Neuronal stem cell (in vitro differentiated cells): ENCODE measurements at regions not wholly inside any gene's neighbourhood (a gene's known extent, or its start where the extent isn't known, plus 50 kb on each side); places are given as distances from the start of the nearest gene placed in this dataset.

Source experiments
- DNase-seq: peaks from one replicate; pipeline ENCODE4 v3.0.0-alpha.2; 2013; ENCODE audit warnings: low spot score
- H2AFZ ChIP-seq: one replicate; pipeline ENCODE4 v1.6.1; 2013; ENCODE audit warnings: mild to moderate bottlenecking, low read length, inconsistent platforms
- H2AK5ac ChIP-seq: 2 replicates; pipeline ENCODE4 v1.6.1; 2013; ENCODE audit warnings: low read depth, mild to moderate bottlenecking, inconsistent platforms, low read length, moderate library complexity, mixed read lengths
- H2BK120ac ChIP-seq: 2 replicates; pipeline ENCODE4 v1.6.1; 2013; ENCODE audit warnings: low read depth, mild to moderate bottlenecking, inconsistent platforms, low read length, moderate library complexity, mixed read lengths
- H2BK12ac ChIP-seq: one replicate; pipeline ENCODE4 v1.6.1; 2013; ENCODE audit warnings: low read length, inconsistent platforms
- H2BK15ac ChIP-seq: 2 replicates; pipeline ENCODE4 v1.6.1; 2013; ENCODE audit warnings: mild to moderate bottlenecking, low read length, inconsistent platforms, mixed read lengths
- H2BK5ac ChIP-seq: one replicate; pipeline ENCODE4 v1.6.1; 2013; ENCODE audit warnings: inconsistent platforms, mild to moderate bottlenecking, low read length, moderate library complexity
- H3K14ac ChIP-seq: one replicate; pipeline ENCODE4 v1.6.1; 2013; ENCODE audit warnings: low read length, inconsistent platforms
- H3K18ac ChIP-seq: 2 replicates; pipeline ENCODE4 v1.6.1; 2013; ENCODE audit warnings: low read length, inconsistent platforms
- H3K23ac ChIP-seq: 2 replicates; pipeline ENCODE4 v1.6.1; 2013; ENCODE audit warnings: low read depth, mild to moderate bottlenecking, mixed read lengths, low read length, inconsistent platforms; ENCODE audit not compliant: poor library complexity
- H3K27ac ChIP-seq: replicated peaks from 3 replicates; pipeline ENCODE4 v1.5.1; 2013; ENCODE audit warnings: low read length, inconsistent platforms
- H3K27me3 ChIP-seq, 3 experiments: 2 replicates each; pipeline ENCODE4 v1.6.1; 2013; ENCODE audit warnings: low read length in 3 of 3, mild to moderate bottlenecking in 2 of 3, inconsistent platforms in 1 of 3, low read depth in 1 of 3, mixed read lengths in 1 of 3, moderate library complexity in 1 of 3; ENCODE audit not compliant: control insufficient read depth in 3 of 3, insufficient read depth in 3 of 3
- H3K36me3 ChIP-seq, 2 donors: replicated peaks in 1 of 2; 2 replicates each; pipeline ENCODE4 v1.6.1; 2013; ENCODE audit warnings: low read length in 2 of 2; ENCODE audit not compliant: control insufficient read depth in 2 of 2, insufficient read depth in 2 of 2
- H3K4ac ChIP-seq: 2 replicates; pipeline ENCODE4 v1.6.1; 2013; ENCODE audit warnings: inconsistent platforms, mild to moderate bottlenecking, low read length, moderate library complexity
- H3K4me1 ChIP-seq, 2 donors: 1 replicate in 1 of 2; 2 replicates in 1 of 2; pipeline ENCODE4 v1.6.1; 2013; ENCODE audit warnings: low read length in 2 of 2, low read depth in 1 of 2; ENCODE audit not compliant: control insufficient read depth in 2 of 2, insufficient read depth in 1 of 2
- H3K4me2 ChIP-seq: one replicate; pipeline ENCODE4 v1.6.1; 2013; ENCODE audit warnings: mild to moderate bottlenecking, low read length, inconsistent platforms; ENCODE audit not compliant: insufficient read depth, poor library complexity, severe bottlenecking
- H3K4me3 ChIP-seq, 2 donors: 2 replicates each; pipeline ENCODE4 v1.5.1; 2013; ENCODE audit warnings: low read length in 2 of 2, mild to moderate bottlenecking in 2 of 2, inconsistent platforms in 1 of 2, moderate library complexity in 1 of 2
- H3K79me1 ChIP-seq: one replicate; pipeline ENCODE4 v1.6.1; 2013; ENCODE audit warnings: low read depth, mild to moderate bottlenecking, inconsistent platforms, low read length, moderate library complexity
- H3K9ac ChIP-seq: one replicate; pipeline ENCODE4 v1.6.1; 2013; ENCODE audit warnings: mild to moderate bottlenecking, low read depth, low read length, inconsistent platforms; ENCODE audit not compliant: poor library complexity
- H3K9me3 ChIP-seq, 2 donors: replicated peaks in 1 of 2; 2 replicates each; pipeline versions ENCODE3 to v1.6.1; 2013; ENCODE audit warnings: low read length in 2 of 2, mild to moderate bottlenecking in 2 of 2, inconsistent platforms in 1 of 2, low read depth in 1 of 2, mixed read lengths in 1 of 2, moderate library complexity in 1 of 2; ENCODE audit not compliant: control insufficient read depth in 2 of 2, insufficient read depth in 1 of 2
- H4K8ac ChIP-seq: one replicate; pipeline ENCODE4 v1.6.1; 2013; ENCODE audit warnings: low read depth, mild to moderate bottlenecking, inconsistent platforms, low read length, moderate library complexity
- H4K91ac ChIP-seq: one replicate; pipeline ENCODE4 v1.6.1; 2013; ENCODE audit warnings: low read length, low read depth, mild to moderate bottlenecking, inconsistent platforms; ENCODE audit not compliant: poor library complexity
- WGBS, 2 donors: extraction: QIAGEN DNeasy Blood & Tissue Kit; methylation state at CpG; one replicate each; pipeline ENCODE4 v1.1.7; 2013; ENCODE audit warnings: missing lambda C conversion rate in 2 of 2, mixed read lengths in 1 of 2; ENCODE audit not compliant: insufficient read length in 2 of 2, insufficient replicate concordance in 1 of 2; ENCODE audit errors: extremely low coverage in 2 of 2; 5-methylcytosine and 5-hydroxymethylcytosine counted together

GRCh38 chr2:84306361-84306760, 152.7 kb downstream of the SUCLG1 start:
- Histone ChIP-seq H3K4me1 (no peaks in the 10 kb centered on the region), H3K23ac (no peak overlapping the region), H3K4me3 (no peak overlapping the region), H2BK120ac (no peak overlapping the region), H3K4ac (no peak overlapping the region), H3K14ac (no peak overlapping the region), H3K36me3 (no peaks in the 10 kb centered on the region), H2AFZ (no peak overlapping the region), H3K27ac (no peak overlapping the region), H2BK12ac (no peak overlapping the region), H3K9ac (no peak overlapping the region), H4K8ac (no peak overlapping the region), H2BK5ac (no peak overlapping the region), H3K9me3 (peaks cover 4% of the 10 kb centered on the region in 2 donors), H3K4me2 (no peak overlapping the region), H4K91ac (no peak overlapping the region), H2AK5ac (no peak overlapping the region), H3K18ac (no peak overlapping the region), H2BK15ac (no peak overlapping the region), H3K27me3 (no peaks in the 10 kb centered on the region), H3K79me1 (no peaks in the 10 kb centered on the region)
- WGBS, 2 donors, result no CpG with 5 or more reads among the region's 4 CpGs
- DNase-seq, result no peak

- Histone ChIP-seq H3K4me2 (no peak overlapping the region), H3K9me3 (peaks cover 4% of the 10 kb centered on the region in 2 donors), H3K27me3 (no peaks in the 10 kb centered on the region), H3K4ac (no peak overlapping the region), H2BK15ac (no peak overlapping the region), H3K27ac (no peak overlapping the region), H3K18ac (no peak overlapping the region), H3K4me3 (no peak overlapping the region), H3K36me3 (no peaks in the 10 kb centered on the region), H4K91ac (no peak overlapping the region), H3K4me1 (peaks cover 0 to 2% of the 10 kb centered on the region in 2 donors), H3K14ac (no peak overlapping the region), H3K23ac (no peak overlapping the region), H2BK120ac (no peak overlapping the region), H2BK12ac (no peak overlapping the region), H4K8ac (no peak overlapping the region), H2AK5ac (no peak overlapping the region), H2AFZ (no peak overlapping the region), H3K79me1 (no peaks in the 10 kb centered on the region), H2BK5ac (no peak overlapping the region), H3K9ac (no peak overlapping the region)
- WGBS, 2 donors, result no CpG with 5 or more reads among the region's 3 CpGs
- peak; percentile 65 for DNase-seq
Observed at GRCh38 chr2:84302513-84303412, 156.3 kb downstream of the SUCLG1 start.

GRCh38 chr2:84301717-84302116, 157.4 kb downstream of the SUCLG1 start:
- H2AK5ac ChIP-seq, result no peak overlapping the region
- no peak overlapping the region for H2BK15ac ChIP-seq
- no peak overlapping the region for H2BK120ac ChIP-seq
- no peak overlapping the region for H2AFZ ChIP-seq
- no peak overlapping the region for H3K14ac ChIP-seq
- peaks cover 0 to 2% of the 10 kb centered on the region in 2 donors for H3K4me1 ChIP-seq
- no peak overlapping the region for H3K27ac ChIP-seq
- H4K91ac ChIP-seq, result no peak overlapping the region
- no peak overlapping the region for H3K9ac ChIP-seq
- no peaks in the 10 kb centered on the region for H3K27me3 ChIP-seq
- WGBS, 2 donors, result 100% methylated on average over 2 of the region's 6 CpGs; no CpG with 5 or more reads in 1 of the 2 donors
- H3K23ac ChIP-seq, result no peak overlapping the region
- H3K18ac ChIP-seq, result no peak overlapping the region
- DNase-seq, result no peak
- no peak overlapping the region for H2BK5ac ChIP-seq
- no peaks in the 10 kb centered on the region for H3K79me1 ChIP-seq
- H3K4me3 ChIP-seq, result no peak overlapping the region
- no peak overlapping the region for H3K4me2 ChIP-seq
- H3K4ac ChIP-seq, result no peak overlapping the region
- no peaks in the 10 kb centered on the region for H3K36me3 ChIP-seq
- peaks cover 4% of the 10 kb centered on the region in 2 donors for H3K9me3 ChIP-seq
- no peak overlapping the region for H2BK12ac ChIP-seq
- no peak overlapping the region for H4K8ac ChIP-seq

GRCh38 chr2:84300696-84301029, 158.4 kb downstream of the SUCLG1 start:
- Histone ChIP-seq H3K4me1 (peaks cover 0 to 2% of the 10 kb centered on the region in 2 donors), H3K9ac (no peak overlapping the region), H4K91ac (no peak overlapping the region), H4K8ac (no peak overlapping the region), H3K79me1 (no peaks in the 10 kb centered on the region), H2AK5ac (no peak overlapping the region), H2BK12ac (no peak overlapping the region), H3K27me3 (no peaks in the 10 kb centered on the region), H3K4me3 (no peak overlapping the region), H3K4ac (no peak overlapping the region), H3K18ac (no peak overlapping the region), H3K4me2 (no peak overlapping the region), H3K9me3 (peaks cover 2 to 3% of the 10 kb centered on the region in 2 donors), H3K36me3 (no peaks in the 10 kb centered on the region), H3K23ac (no peak overlapping the region), H2BK120ac (no peak overlapping the region), H3K27ac (no peak overlapping the region), H2BK5ac (no peak overlapping the region), H3K14ac (no peak overlapping the region), H2AFZ (no peak overlapping the region), H2BK15ac (no peak overlapping the region)
- WGBS, 2 donors, result no CpG with 5 or more reads among the region's 4 CpGs
- no peak for DNase-seq
